Spleen (tissue), 8 donors: ENCODE measurements at regions not wholly inside any gene's neighbourhood (a gene's known extent, or its start where the extent isn't known, plus 50 kb on each side); places are given as distances from the start of the nearest gene placed in this dataset.

Experiments used
- DNase-seq: peaks from one replicate; pipeline ENCODE4 v3.0.0-alpha.2; 2020
- H3K27ac ChIP-seq, 8 donors: fragments of 200-600 bp; sonication (generic) in 7 of 8; 1 replicate in 4 of 8; 2 replicates in 4 of 8; pipeline versions ENCODE4 v1.5.0 to v1.8.0; 2016 to 2021; ENCODE audit warnings: inconsistent platforms in 4 of 8, mild to moderate bottlenecking in 4 of 8, moderate library complexity in 1 of 8
- H3K27me3 ChIP-seq, 7 donors: fragments of 200-600 bp; sonication (generic) in 6 of 7; replicated peaks in 1 of 7; 1 replicate in 4 of 7; 2 replicates in 3 of 7; pipeline versions ENCODE4 v1.5.0 to v1.8.0; 2016 to 2021; ENCODE audit warnings: inconsistent platforms in 3 of 7, mild to moderate bottlenecking in 1 of 7
- H3K36me3 ChIP-seq, 6 donors: fragments of 200-600 bp; sonication (generic) in 5 of 6; 1 replicate in 4 of 6; 2 replicates in 2 of 6; pipeline versions ENCODE4 v1.5.0 to v1.8.0; 2016 to 2021; ENCODE audit warnings: inconsistent platforms in 2 of 6
- H3K4me1 ChIP-seq, 6 donors: fragments of 200-600 bp; sonication (generic) in 5 of 6; 1 replicate in 3 of 6; 2 replicates in 3 of 6; pipeline versions ENCODE4 v1.5.0 to v1.8.0; 2016 to 2021; ENCODE audit warnings: inconsistent platforms in 3 of 6
- H3K4me3 ChIP-seq, 8 donors: fragments of 200-600 bp; sonication (generic) in 7 of 8; 1 replicate in 4 of 8; 2 replicates in 4 of 8; pipeline versions ENCODE4 v1.5.0 to v1.8.0; 2016 to 2021; ENCODE audit warnings: inconsistent platforms in 4 of 8, mild to moderate bottlenecking in 4 of 8, moderate library complexity in 2 of 8
- H3K9me3 ChIP-seq, 8 donors: fragments of 200-600 bp; sonication (generic) in 7 of 8; 1 replicate in 4 of 8; 2 replicates in 4 of 8; pipeline versions ENCODE4 v1.5.0 to v1.8.0; 2016 to 2021; ENCODE audit warnings: inconsistent platforms in 4 of 8
- CTCF ChIP-seq, 11 experiments: fragments of 200-600 bp in 7 of 11; fragments of 450-650 bp in 4 of 11; sonication (generic) in 4 of 11; IDR thresholded peaks in 8 of 11; conservative IDR thresholded peaks in 3 of 11; 1 replicate in 7 of 11; 2 replicates in 4 of 11; pipeline versions ENCODE4 v1.4.0 to v1.8.0; 2016 to 2021; ENCODE audit warnings: antibody characterized with exemption in 11 of 11, inconsistent platforms in 4 of 11, mild to moderate bottlenecking in 1 of 11
- POLR2A ChIP-seq, 3 donors: fragments of 450-650 bp; IDR thresholded peaks; one replicate each; pipeline ENCODE4 v1.5.1; 2017; ENCODE audit warnings: antibody characterized with exemption in 3 of 3, mild to moderate bottlenecking in 1 of 3
- POLR2AphosphoS5 ChIP-seq, 3 donors: sonication (generic); formaldehyde crosslinking; IDR thresholded peaks; one replicate each; pipeline ENCODE4 v1.5.1; 2017; ENCODE audit warnings: antibody characterized with exemption in 3 of 3
- intact Hi-C: fragments of 100-400 bp; cut with DNase I; formaldehyde crosslinking; loops from one replicate; pipeline ENCODE4 v1.15.0; 2023; ENCODE audit warnings: low total_unique reads
- donor health status: DM: no; HTN: no; CAD: no; lungs with moderate emphysema.
- donor health status: DM: no; HTN: no; CAD: no.
- donor health status: DM: no; HTN: no; CAD: no.
- donor health status: DM: yes; HTN: yes; CAD: no.

- Histone ChIP-seq H3K9me3 (no peaks in the 10 kb centered on the region), H3K27ac (no peak overlapping the region), H3K4me1 (peaks cover 3 to 18% (median 12%) of the 10 kb centered on the region in 6 donors), H3K4me3 (no peak overlapping the region), H3K27me3 (peaks cover 0 to 23% (median 19%) of the 10 kb centered on the region in 7 donors), H3K36me3 (no peaks in the 10 kb centered on the region)
- no peak for TF ChIP-seq POLR2A (IDR thresholded peaks at IDR 0.05)
- TF ChIP-seq CTCF (IDR thresholded peaks at IDR 0.05 in 8 of 11, conservative IDR thresholded peaks at IDR 0.05 in 3 of 11), result no peak
- no peak for TF ChIP-seq POLR2AphosphoS5 (IDR thresholded peaks at IDR 0.05)
- intact Hi-C loops, result no loop called here
- no peak for DNase-seq
Measured at GRCh38 chr10:114771749-114772148, 49.8 kb upstream of the FHIP2A start.
